GM23248 (cell line): ENCODE measurements at regions not wholly inside any gene's neighbourhood (a gene's known extent, or its start where the extent isn't known, plus 50 kb on each side); places are given as distances from the start of the nearest gene placed in this dataset.

Experiments used
- DNase-seq: peaks from one replicate; pipeline ENCODE4 v3.0.0-alpha.2; 2015
- H2AFZ ChIP-seq: fragments of 200-600 bp; sonication (generic); 2 replicates; pipeline ENCODE4 v1.6.1; 2016; ENCODE audit warnings: antibody characterized with exemption
- H3F3A ChIP-seq: fragments of 200-600 bp; sonication (generic); 2 replicates; pipeline ENCODE4 v1.6.1; 2016; ENCODE audit warnings: mild to moderate bottlenecking, antibody characterized with exemption, mixed run types; ENCODE audit not compliant: insufficient read depth
- H3K27ac ChIP-seq: fragments of 200-600 bp; sonication (generic); 2 replicates; pipeline ENCODE4 v1.5.1; 2016; ENCODE audit warnings: mild to moderate bottlenecking
- H3K27me3 ChIP-seq: fragments of 200-600 bp; sonication (generic); replicated peaks from 2 replicates; pipeline ENCODE4 v1.6.1; 2016; ENCODE audit warnings: mild to moderate bottlenecking; ENCODE audit not compliant: insufficient read depth
- H3K36me3 ChIP-seq: fragments of 200-600 bp; sonication (generic); 2 replicates; pipeline ENCODE4 v1.6.1; 2016; ENCODE audit warnings: low read depth, mild to moderate bottlenecking
- H3K4me1 ChIP-seq: fragments of 200-600 bp; sonication (generic); 2 replicates; pipeline ENCODE4 v1.6.1; 2016; ENCODE audit warnings: mild to moderate bottlenecking; ENCODE audit not compliant: insufficient read depth
- H3K4me2 ChIP-seq: fragments of 200-600 bp; sonication (generic); one replicate; pipeline ENCODE4 v1.6.1; 2016; ENCODE audit warnings: mild to moderate bottlenecking; ENCODE audit not compliant: unreplicated experiment
- H3K4me3 ChIP-seq: fragments of 200-600 bp; sonication (generic); 2 replicates; pipeline ENCODE4 v1.5.1; 2016; ENCODE audit warnings: mild to moderate bottlenecking
- H3K79me2 ChIP-seq: fragments of 200-600 bp; sonication (generic); 2 replicates; pipeline ENCODE4 v1.6.1; 2016; ENCODE audit warnings: mild to moderate bottlenecking; ENCODE audit not compliant: insufficient read depth
- H3K9ac ChIP-seq: fragments of 200-600 bp; sonication (generic); 2 replicates; pipeline ENCODE4 v1.6.1; 2016; ENCODE audit warnings: mild to moderate bottlenecking
- H3K9me2 ChIP-seq: fragments of 200-600 bp; sonication (generic); 2 replicates; pipeline ENCODE4 v1.6.1; 2016; ENCODE audit warnings: mixed run types, mild to moderate bottlenecking, moderate library complexity; ENCODE audit not compliant: insufficient read depth
- H3K9me3 ChIP-seq: fragments of 200-600 bp; sonication (generic); one replicate; pipeline ENCODE4 v1.6.1; 2017; ENCODE audit warnings: low read depth
- H4K20me1 ChIP-seq: fragments of 200-600 bp; sonication (generic); 2 replicates; pipeline ENCODE4 v1.6.0; 2016; ENCODE audit not compliant: insufficient read depth
- EZH2 ChIP-seq: fragments of 200-600 bp; sonication (generic); IDR thresholded peaks from 2 replicates; pipeline ENCODE4 v1.6.1; 2018; ENCODE audit warnings: antibody characterized with exemption, mild to moderate bottlenecking; ENCODE audit not compliant: insufficient read depth, poor library complexity, severe bottlenecking
- EZH2phosphoT487 ChIP-seq: fragments of 200-600 bp; sonication (generic); IDR thresholded peaks from 2 replicates; pipeline ENCODE4 v1.6.1; 2018; ENCODE audit warnings: antibody characterized with exemption, moderate library complexity, mild to moderate bottlenecking, low read depth; ENCODE audit not compliant: insufficient read depth
- WGBS, 2 experiments: methylation state at CpG; one replicate each; pipeline ENCODE4 v1.1.6; 2015 to 2017; ENCODE audit warnings: low lambda C conversion rate in 2 of 2, low coverage in 1 of 2; ENCODE audit errors: missing lambda C conversion rate in 2 of 2; 5-methylcytosine and 5-hydroxymethylcytosine counted together
- in situ Hi-C: fragments of 300-500 bp; cut with MboI; formaldehyde crosslinking; loops from 2 replicates; pipeline ENCODE4 v1.15.0; 2020

DNA sequence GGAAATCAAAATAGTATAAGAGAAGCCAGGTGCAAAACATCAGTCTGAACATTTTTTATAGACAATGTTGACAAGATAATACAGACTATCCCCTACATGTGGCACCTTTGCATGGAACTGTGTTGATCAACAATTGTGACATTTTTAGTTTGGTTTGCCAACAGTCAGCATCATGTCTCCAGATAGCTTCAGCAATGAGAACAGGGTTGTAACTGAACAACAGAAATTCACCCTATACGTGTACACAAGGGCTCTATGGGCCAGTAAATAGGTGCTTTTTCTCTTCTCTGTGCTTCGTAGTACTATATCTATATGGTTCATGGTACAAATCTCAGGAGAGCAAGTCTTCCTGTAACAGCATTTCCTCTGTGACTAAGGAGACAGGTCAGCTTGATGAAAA is 310.4 kb downstream of the ATXN7L3B start:
- no peak overlapping the region for H3K4me2 ChIP-seq
- no peak overlapping the region for H3K27ac ChIP-seq
- no peak for TF ChIP-seq EZH2
- TF ChIP-seq EZH2phosphoT487, result no peak
- no peak for DNase-seq
- H3K9me2 ChIP-seq, result no peaks in the 10 kb centered on the region
- H3K27me3 ChIP-seq, result no peaks in the 10 kb centered on the region
- H3K4me1 ChIP-seq, result no peaks in the 10 kb centered on the region
- WGBS, 2 experiments, result 24 to 25% methylated on average over 2 of the region's 2 CpGs
- no peaks in the 10 kb centered on the region for H3F3A ChIP-seq
- H4K20me1 ChIP-seq, result no peaks in the 10 kb centered on the region
- in situ Hi-C loops, result no loop called here
- H3K4me3 ChIP-seq, result no peak overlapping the region
- H3K79me2 ChIP-seq, result no peaks in the 10 kb centered on the region
- H2AFZ ChIP-seq, result no peak overlapping the region
- H3K9me3 ChIP-seq, result no peaks in the 10 kb centered on the region
- H3K36me3 ChIP-seq, result no peaks in the 10 kb centered on the region
- H3K9ac ChIP-seq, result no peak overlapping the region

DNA sequence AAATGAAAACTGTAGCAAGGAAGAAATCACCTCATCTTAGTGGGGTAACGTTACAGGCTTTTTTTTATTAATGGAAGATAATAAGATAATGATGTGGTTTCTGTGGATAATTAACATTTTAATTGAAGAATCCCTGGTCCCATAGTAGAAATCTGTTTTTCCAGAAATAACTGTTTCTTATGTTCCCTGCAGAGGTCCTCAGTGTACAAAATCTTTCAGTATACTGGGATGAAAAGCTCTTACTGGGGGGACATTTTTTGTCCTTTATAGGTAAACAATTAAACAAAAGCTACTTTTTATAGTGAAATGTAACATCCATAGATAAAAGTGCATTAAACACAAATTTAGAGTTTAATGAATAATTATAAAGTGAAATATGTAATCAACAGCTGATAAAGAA is 312.2 kb downstream of the ATXN7L3B start:
- 0% methylated on average over 1 of the region's 1 CpG for WGBS, 2 experiments
- H3K4me3 ChIP-seq, result no peak overlapping the region
- peak; percentile 2 for DNase-seq
- H3K9me2 ChIP-seq, result no peaks in the 10 kb centered on the region
- H3K9ac ChIP-seq, result no peak overlapping the region
- no peak overlapping the region for H3K4me2 ChIP-seq
- no peaks in the 10 kb centered on the region for H4K20me1 ChIP-seq
- no peaks in the 10 kb centered on the region for H3F3A ChIP-seq
- H3K27ac ChIP-seq, result no peak overlapping the region
- no peak overlapping the region for H2AFZ ChIP-seq
- no peaks in the 10 kb centered on the region for H3K36me3 ChIP-seq
- in situ Hi-C loops, result no loop called here
- no peaks in the 10 kb centered on the region for H3K9me3 ChIP-seq
- no peak for TF ChIP-seq EZH2phosphoT487
- TF ChIP-seq EZH2, result no peak
- H3K27me3 ChIP-seq, result no peaks in the 10 kb centered on the region
- H3K4me1 ChIP-seq, result no peaks in the 10 kb centered on the region
- no peaks in the 10 kb centered on the region for H3K79me2 ChIP-seq

DNA sequence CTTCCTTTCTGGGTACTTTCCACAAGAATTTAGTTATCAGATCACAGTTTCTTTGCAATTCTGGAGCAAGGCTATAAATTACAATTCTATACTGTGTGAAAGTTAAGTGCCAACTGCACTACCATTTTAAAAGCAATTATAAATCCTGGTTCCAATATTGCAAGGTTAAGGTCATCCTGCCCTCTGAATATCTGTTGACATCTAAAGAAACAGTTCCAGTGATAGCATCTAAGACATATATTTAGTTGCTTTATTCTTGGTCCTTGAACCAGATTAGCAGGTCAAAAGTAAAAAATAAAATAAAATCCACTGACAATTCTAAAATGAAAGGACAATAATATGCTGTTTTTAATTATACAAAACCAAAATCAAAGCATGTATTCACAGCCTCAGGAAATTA is 334.2 kb downstream of the ATXN7L3B start:
- Histone ChIP-seq H4K20me1 (no peaks in the 10 kb centered on the region), H3K4me1 (no peaks in the 10 kb centered on the region), H3K9me3 (no peaks in the 10 kb centered on the region), H3F3A (no peaks in the 10 kb centered on the region), H3K27ac (no peak overlapping the region), H3K9me2 (no peaks in the 10 kb centered on the region), H3K27me3 (no peaks in the 10 kb centered on the region), H3K4me3 (no peak overlapping the region), H3K36me3 (no peaks in the 10 kb centered on the region), H3K79me2 (no peaks in the 10 kb centered on the region), H3K4me2 (no peak overlapping the region), H2AFZ (no peak overlapping the region), H3K9ac (no peak overlapping the region)
- no peak for TF ChIP-seq EZH2
- no peak for TF ChIP-seq EZH2phosphoT487
- in situ Hi-C loops, result no loop called here
- no peak for DNase-seq

DNA sequence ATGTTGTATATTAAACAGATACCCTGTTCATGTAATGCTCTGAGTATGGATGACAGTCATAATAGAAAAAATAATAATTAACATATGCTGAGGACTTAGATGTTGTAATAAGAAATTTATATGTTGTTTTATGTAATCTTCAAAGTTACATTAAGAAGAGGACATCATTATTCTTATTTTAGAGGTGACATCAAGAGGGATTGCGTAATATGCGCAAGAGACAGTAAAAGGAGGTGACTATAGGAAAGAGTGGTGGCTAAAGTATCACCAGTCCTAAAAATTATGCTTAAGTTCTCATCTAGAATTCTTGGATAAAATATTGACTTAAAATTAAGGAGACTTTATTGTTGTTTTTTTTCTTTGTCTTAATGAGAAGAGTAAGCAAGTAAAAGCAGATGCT is 323.9 kb downstream of the KCNC2 start:
- in situ Hi-C loops, result no loop called here
- Histone ChIP-seq H3K9me2 (no peaks in the 10 kb centered on the region), H3K9ac (no peak overlapping the region), H3K36me3 (no peaks in the 10 kb centered on the region), H3K4me2 (no peak overlapping the region), H3K27me3 (no peaks in the 10 kb centered on the region; the same call in 1 of the 2 replicates), H3K27ac (no peak overlapping the region), H3K4me3 (no peak overlapping the region), H4K20me1 (no peaks in the 10 kb centered on the region), H3F3A (peaks cover 8% of the 10 kb centered on the region), H3K4me1 (peaks cover 17% of the 10 kb centered on the region), H3K9me3 (no peaks in the 10 kb centered on the region), H2AFZ (no peak overlapping the region), H3K79me2 (no peaks in the 10 kb centered on the region)
- no peak for DNase-seq
- no peak for TF ChIP-seq EZH2phosphoT487
- TF ChIP-seq EZH2, result no peak
- WGBS, 2 experiments, result 53 to 54% methylated on average over 2 of the region's 2 CpGs

DNA sequence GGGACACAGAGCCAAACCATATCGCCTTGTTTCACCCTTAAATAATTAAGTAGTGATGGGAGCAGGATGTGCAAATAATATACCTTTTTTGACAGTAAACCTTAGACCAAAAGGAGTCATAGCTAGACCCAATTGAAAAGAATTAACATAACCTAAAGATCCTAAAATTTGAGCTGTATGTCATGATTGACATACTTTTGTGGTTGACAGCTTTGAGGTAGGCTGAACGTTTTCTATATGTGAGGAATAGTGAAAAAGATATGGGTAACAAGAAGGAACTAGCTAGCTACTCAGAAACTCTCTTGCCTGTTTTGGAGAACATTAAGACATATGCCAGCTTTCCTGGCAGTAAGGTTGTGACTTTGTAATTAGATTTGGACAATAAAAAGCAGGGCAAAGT is 320.6 kb downstream of the KCNC2 start:
- WGBS, 2 experiments, result 89 to 90% methylated on average over 2 of the region's 2 CpGs
- Histone ChIP-seq H3K9ac (no peak overlapping the region), H3K27ac (no peak overlapping the region), H3K4me3 (no peak overlapping the region), H4K20me1 (no peaks in the 10 kb centered on the region), H3K27me3 (no peaks in the 10 kb centered on the region; the same call in 1 of the 2 replicates), H3K9me3 (no peaks in the 10 kb centered on the region), H3F3A (peaks cover 8% of the 10 kb centered on the region), H3K4me1 (peaks cover 17% of the 10 kb centered on the region), H3K9me2 (no peaks in the 10 kb centered on the region), H3K79me2 (no peaks in the 10 kb centered on the region), H3K4me2 (peak overlapping the region; percentile 45), H3K36me3 (no peaks in the 10 kb centered on the region), H2AFZ (no peak overlapping the region)
- TF ChIP-seq EZH2 (no peak), EZH2phosphoT487 (no peak)
- DNase-seq, result no peak
- in situ Hi-C loops, result no loop called here
